Upper lobe of right lung (tissue), 1 donor: ENCODE measurements at regions not wholly inside any gene's neighbourhood (a gene's known extent, or its start where the extent isn't known, plus 50 kb on each side); places are given as distances from the start of the nearest gene placed in this dataset.

Experiments
- ATAC-seq: fragments of 200-7000 bp; cut with Tn5 transposase; one replicate; pipeline ENCODE4 v1.9.1; 2020; ENCODE audit warnings: mild to moderate bottlenecking, moderate library complexity
- DNase-seq: peaks from one replicate; pipeline ENCODE4 v3.0.0-alpha.2; 2020
- H3K27ac ChIP-seq: fragments of 200-600 bp; one replicate; pipeline ENCODE4 v1.8.0; 2022
- H3K27me3 ChIP-seq: fragments of 200-600 bp; one replicate; pipeline ENCODE4 v1.8.0; 2022; ENCODE audit warnings: mild to moderate bottlenecking
- H3K36me3 ChIP-seq: fragments of 200-600 bp; one replicate; pipeline ENCODE4 v1.8.0; 2022
- H3K4me1 ChIP-seq: fragments of 200-600 bp; one replicate; pipeline ENCODE4 v1.8.0; 2022
- H3K4me3 ChIP-seq: fragments of 200-600 bp; one replicate; pipeline ENCODE4 v1.8.0; 2022; ENCODE audit warnings: mild to moderate bottlenecking
- H3K9me3 ChIP-seq: fragments of 200-600 bp; one replicate; pipeline ENCODE4 v1.8.0; 2022
- intact Hi-C: fragments of 100-400 bp; cut with DNase I; formaldehyde crosslinking; loops from one replicate; pipeline ENCODE4 v1.11.0; 2022
- TF ChIP-seq, protein P1 (sequence below): fragments of 200-600 bp; IDR thresholded peaks from one replicate; pipeline ENCODE4 v1.8.0; 2022; ENCODE audit warnings: antibody characterized with exemption
- donor health status: DM: no; HTN: yes; CAD: no; lungs with severe emphysema.

DNA sequence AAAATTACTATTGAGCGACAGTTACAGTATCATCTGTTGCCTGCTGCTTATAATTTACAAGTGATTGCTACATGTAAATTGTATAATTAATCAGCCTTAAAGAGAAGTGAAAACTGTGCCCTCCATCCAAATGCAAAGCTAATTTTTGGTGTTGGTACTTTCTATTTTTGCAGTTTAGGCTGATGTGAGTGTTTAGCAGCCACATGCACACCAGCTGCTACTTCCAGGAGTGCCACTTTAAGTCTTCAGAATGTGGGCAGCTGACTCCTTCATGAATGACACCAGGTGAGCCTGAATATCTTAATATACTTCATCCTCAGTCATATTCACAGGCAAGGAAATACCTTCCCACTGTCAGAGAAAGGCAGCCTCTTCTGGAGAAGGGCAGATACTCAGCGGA, 149.8 kb upstream of the RASGEF1B start:
- DNase-seq = no peak
- TF ChIP-seq, protein P1, sequence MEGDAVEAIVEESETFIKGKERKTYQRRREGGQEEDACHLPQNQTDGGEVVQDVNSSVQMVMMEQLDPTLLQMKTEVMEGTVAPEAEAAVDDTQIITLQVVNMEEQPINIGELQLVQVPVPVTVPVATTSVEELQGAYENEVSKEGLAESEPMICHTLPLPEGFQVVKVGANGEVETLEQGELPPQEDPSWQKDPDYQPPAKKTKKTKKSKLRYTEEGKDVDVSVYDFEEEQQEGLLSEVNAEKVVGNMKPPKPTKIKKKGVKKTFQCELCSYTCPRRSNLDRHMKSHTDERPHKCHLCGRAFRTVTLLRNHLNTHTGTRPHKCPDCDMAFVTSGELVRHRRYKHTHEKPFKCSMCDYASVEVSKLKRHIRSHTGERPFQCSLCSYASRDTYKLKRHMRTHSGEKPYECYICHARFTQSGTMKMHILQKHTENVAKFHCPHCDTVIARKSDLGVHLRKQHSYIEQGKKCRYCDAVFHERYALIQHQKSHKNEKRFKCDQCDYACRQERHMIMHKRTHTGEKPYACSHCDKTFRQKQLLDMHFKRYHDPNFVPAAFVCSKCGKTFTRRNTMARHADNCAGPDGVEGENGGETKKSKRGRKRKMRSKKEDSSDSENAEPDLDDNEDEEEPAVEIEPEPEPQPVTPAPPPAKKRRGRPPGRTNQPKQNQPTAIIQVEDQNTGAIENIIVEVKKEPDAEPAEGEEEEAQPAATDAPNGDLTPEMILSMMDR = no peak

GRCh38 chr4:81620442-81620841, 148.7 kb upstream of the RASGEF1B start:
- Histone ChIP-seq H3K27ac (no peak overlapping the region), H3K4me1 (no peaks in the 10 kb centered on the region), H3K27me3 (no peaks in the 10 kb centered on the region), H3K36me3 (no peaks in the 10 kb centered on the region), H3K9me3 (no peaks in the 10 kb centered on the region), H3K4me3 (no peak overlapping the region)
- DNase-seq (no peak), ATAC-seq (no peak)
- intact Hi-C loops = no loop called here
- TF ChIP-seq, protein P1 = no peak

More for the DNA sequence above, 149.8 kb upstream of the RASGEF1B start:
- no peak overlapping the region for H3K4me3 ChIP-seq
- no peaks in the 10 kb centered on the region for H3K4me1 ChIP-seq
- intact Hi-C loops = no loop called here
- H3K27ac ChIP-seq = no peak overlapping the region
- no peaks in the 10 kb centered on the region for H3K36me3 ChIP-seq
- no peaks in the 10 kb centered on the region for H3K9me3 ChIP-seq
- ATAC-seq = no peak
- no peaks in the 10 kb centered on the region for H3K27me3 ChIP-seq

DNA sequence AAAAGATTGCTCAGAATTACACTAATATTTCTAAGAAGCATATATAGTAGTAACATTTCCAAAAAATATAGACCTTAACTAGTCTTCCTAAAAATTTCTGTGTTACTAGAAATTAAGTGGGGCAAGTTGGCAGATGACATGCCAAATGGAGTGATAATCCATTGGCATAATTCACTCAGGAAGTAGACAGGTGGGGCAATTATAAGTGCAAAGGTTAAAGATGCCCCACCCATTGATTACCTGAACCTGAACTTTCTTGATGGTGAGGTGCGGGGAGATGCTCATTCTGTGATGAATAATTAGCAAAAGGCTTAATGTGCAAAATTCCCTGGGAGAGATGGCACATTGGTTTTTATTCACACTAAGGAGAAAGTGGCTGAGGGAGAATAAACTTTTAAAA, 145.8 kb upstream of the RASGEF1B start:
- TF ChIP-seq, protein P1 = no peak
- intact Hi-C loops = no loop called here

GRCh38 chr4:81611221-81611620, 139.5 kb upstream of the RASGEF1B start:
- no peak for DNase-seq
- no peaks in the 10 kb centered on the region for H3K36me3 ChIP-seq
- no peak for ATAC-seq
- intact Hi-C loops = no loop called here
- H3K4me1 ChIP-seq = no peaks in the 10 kb centered on the region
- H3K4me3 ChIP-seq = no peak overlapping the region
- TF ChIP-seq, protein P1 = no peak
- no peaks in the 10 kb centered on the region for H3K9me3 ChIP-seq
- H3K27me3 ChIP-seq = no peaks in the 10 kb centered on the region
- no peak overlapping the region for H3K27ac ChIP-seq

More for the DNA sequence above, 145.8 kb upstream of the RASGEF1B start:
- H3K4me1 ChIP-seq = no peaks in the 10 kb centered on the region
- no peak overlapping the region for H3K4me3 ChIP-seq
- ATAC-seq (no peak), DNase-seq (no peak)
- no peak overlapping the region for H3K27ac ChIP-seq
- no peaks in the 10 kb centered on the region for H3K27me3 ChIP-seq
- H3K9me3 ChIP-seq = no peaks in the 10 kb centered on the region
- no peaks in the 10 kb centered on the region for H3K36me3 ChIP-seq

DNA sequence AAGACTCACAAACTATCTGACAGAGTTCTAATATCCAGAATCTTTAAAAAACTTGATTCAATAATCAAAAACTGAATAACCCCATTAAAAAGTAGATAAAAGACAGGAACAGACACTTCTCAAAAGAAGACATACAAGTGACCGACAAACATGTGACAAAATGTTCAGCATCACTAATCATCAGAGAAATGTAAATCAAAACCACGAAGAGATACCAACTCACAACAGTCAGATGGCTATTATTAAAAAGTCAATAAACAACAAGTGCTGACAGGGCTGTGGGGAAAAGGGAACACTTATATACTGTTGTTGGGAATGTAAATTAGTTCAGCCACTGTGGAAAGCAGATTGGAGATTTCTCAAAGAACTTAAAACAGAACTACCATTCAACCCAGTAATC, 138.1 kb upstream of the RASGEF1B start:
- Histone ChIP-seq H3K36me3 (no peaks in the 10 kb centered on the region), H3K27ac (no peak overlapping the region), H3K9me3 (no peaks in the 10 kb centered on the region), H3K27me3 (no peaks in the 10 kb centered on the region), H3K4me1 (no peaks in the 10 kb centered on the region), H3K4me3 (no peak overlapping the region)
- ATAC-seq (no peak), DNase-seq (no peak)
- intact Hi-C loops = no loop called here
- TF ChIP-seq, protein P1 = no peak

DNA sequence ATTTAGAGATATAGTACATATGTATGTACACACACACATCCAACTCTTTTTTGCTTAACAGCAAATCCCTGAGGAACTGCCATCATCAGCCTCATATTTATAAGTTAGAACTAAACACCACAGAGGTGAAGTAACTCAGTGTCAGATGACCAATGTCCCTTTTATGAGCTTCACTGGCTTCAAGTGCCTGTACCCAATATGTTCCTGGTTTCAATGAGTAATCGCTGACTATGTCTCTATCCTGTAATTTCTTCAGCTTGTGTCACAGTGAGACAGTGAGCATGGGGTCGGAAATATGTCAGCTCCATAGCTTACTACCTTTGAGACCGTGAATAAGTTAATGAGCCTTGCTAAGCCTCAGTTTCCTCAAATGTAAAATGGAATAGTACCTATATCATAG, 136.2 kb upstream of the RASGEF1B start:
- H3K36me3 ChIP-seq = no peaks in the 10 kb centered on the region
- ATAC-seq = peak; percentile 80
- intact Hi-C loops = no loop called here
- H3K9me3 ChIP-seq = no peaks in the 10 kb centered on the region
- DNase-seq = no peak
- no peak overlapping the region for H3K27ac ChIP-seq
- no peaks in the 10 kb centered on the region for H3K27me3 ChIP-seq
- TF ChIP-seq, protein P1 = no peak
- no peaks in the 10 kb centered on the region for H3K4me1 ChIP-seq
- no peak overlapping the region for H3K4me3 ChIP-seq
